K562 (cell line): ENCODE measurements at regions not wholly inside any gene's neighbourhood (a gene's known extent, or its start where the extent isn't known, plus 50 kb on each side); places are given as distances from the start of the nearest gene placed in this dataset.

ENCODE experiments used
- CREB1 ChIP-seq, 2 experiments: sonication (generic) in 1 of 2; formaldehyde crosslinking in 1 of 2; IDR thresholded peaks; 2 replicates each; pipeline versions ENCODE4 v1.6.1 to v1.8.0; 2012 to 2022; ENCODE audit warnings: inconsistent platforms in 1 of 2, mild to moderate bottlenecking in 1 of 2, missing genetic modification reagents in 1 of 2, moderate library complexity in 1 of 2
- ELF4 ChIP-seq: fragments of 450-650 bp; formaldehyde crosslinking; IDR thresholded peaks from 2 replicates; pipeline ENCODE4 v1.4.0; 2022; ENCODE audit warnings: missing genetic modification characterization
- POLR2A ChIP-seq: fragments of 450-650 bp; conservative IDR thresholded peaks from 2 replicates; pipeline ENCODE4 v1.6.1; 2016
- SIN3A ChIP-seq, 2 experiments: fragments of 150-350 bp in 1 of 2; IDR thresholded peaks; 2 replicates each; pipeline ENCODE4 v1.6.1; 2011 to 2016; ENCODE audit warnings: borderline replicate concordance in 2 of 2, low read depth in 2 of 2, low read length in 2 of 2, mild to moderate bottlenecking in 2 of 2, moderate library complexity in 2 of 2; ENCODE audit not compliant: control insufficient read depth in 1 of 2
- YBX1 ChIP-seq: fragments of 450-650 bp; IDR thresholded peaks from 2 replicates; pipeline ENCODE4 v1.7.1; 2016; ENCODE audit warnings: mild to moderate bottlenecking

DNA sequence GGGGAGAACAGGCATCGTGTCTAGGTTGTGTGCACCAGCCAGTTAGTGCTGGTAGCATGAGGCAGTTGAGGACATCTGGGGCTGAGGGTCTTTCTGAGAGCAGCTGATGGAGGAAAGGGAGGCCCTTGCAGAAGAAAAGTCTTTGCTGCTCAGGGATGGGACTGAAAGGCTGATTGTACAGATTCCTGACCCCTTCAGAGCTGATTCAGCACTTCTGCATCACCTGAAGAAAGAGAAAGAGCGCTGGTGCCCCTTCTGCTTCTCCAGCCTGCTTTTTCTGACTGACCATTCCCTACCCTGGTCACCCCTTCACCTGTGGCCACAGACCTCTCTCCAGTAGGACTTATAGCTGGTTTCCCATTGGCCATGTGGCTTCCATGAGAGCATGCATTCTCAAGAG lies 476.2 kb downstream of the TSHZ3 start:
- TF ChIP-seq YBX1 (no peak), CREB1 (IDR thresholded peaks at IDR 0.05) (no peak), CREB1 (CRISPR knock-in tag; IDR thresholded peaks at IDR 0.05) (no peak), POLR2A (no peak), SIN3A (IDR thresholded peaks at IDR 0.05; ENCODE audit: borderline replicate concordance in 2 of 2, control insufficient read depth in 1 of 2, low read depth in 2 of 2, low read length in 2 of 2) (no peak), ELF4 (CRISPR knock-in tag) (no peak)
